AG04450 (cell line): ENCODE measurements at regions not wholly inside any gene's neighbourhood (a gene's known extent, or its start where the extent isn't known, plus 50 kb on each side); places are given as distances from the start of the nearest gene placed in this dataset.

ENCODE experiments used
- CTCF ChIA-PET: fragments of 300-600, 350-600 bp; formaldehyde crosslinking; extraction: SDS; loops from one replicate; lab custom pipeline; 2022; ENCODE audit warnings: antibody characterized with exemption, inconsistent platforms; lab: Charles Lee
- POLR2A ChIA-PET: fragments of 350-600 bp; formaldehyde crosslinking; extraction: SDS; loops from one replicate; lab custom pipeline; 2021; ENCODE audit warnings: antibody characterized with exemption, inconsistent platforms; lab: Yijun Ruan, JAX
- DNase-seq: peaks from one replicate; pipeline ENCODE4 v3.0.0-alpha.2; 2011; ENCODE audit warnings: low read depth, low spot score
- H3K27ac ChIP-seq: one replicate; pipeline ENCODE4 v1.5.1; 2012; ENCODE audit warnings: low read depth, low read length, control low read depth
- H3K27me3 ChIP-seq: one replicate; pipeline ENCODE4 v1.6.0; 2012; ENCODE audit warnings: low read length; ENCODE audit not compliant: control insufficient read depth, insufficient read depth
- H3K4me3 ChIP-seq: 2 replicates; pipeline ENCODE4 v1.5.1; 2011; ENCODE audit warnings: mild to moderate bottlenecking, low read depth, low read length, control low read depth
- H3K9me3 ChIP-seq: 2 replicates; pipeline ENCODE4 v1.5.1; 2012; ENCODE audit warnings: low read length; ENCODE audit not compliant: control insufficient read depth, insufficient read depth
- CTCF ChIP-seq: IDR thresholded peaks from 2 replicates; pipeline ENCODE4 v1.5.1; 2011; ENCODE audit warnings: low read depth, low read length, control low read depth, inconsistent platforms

- no peak for TF ChIP-seq CTCF
- CTCF ChIA-PET, result no interaction called here
- H3K27me3 ChIP-seq, result no peaks in the 10 kb centered on the region
- DNase-seq, result no peak
- peaks cover 5% of the 10 kb centered on the region for H3K9me3 ChIP-seq
- POLR2A ChIA-PET, result no interaction called here
- no peak overlapping the region for H3K4me3 ChIP-seq
- no peak overlapping the region for H3K27ac ChIP-seq
These were observed 392.3 kb upstream of the RGS17 start for GRCh38 chr6:153523390-153523789.

- ChIA-PET POLR2A (no interaction called here), CTCF (interaction anchor here (0.7 to 1.5 kb wide), 7 partner anchors 16 to 481 kb away, joined by 3 to 6 read pairs (median 4); no protein-coding TSS in a partner anchor)
- Histone ChIP-seq H3K27me3 (no peaks in the 10 kb centered on the region), H3K4me3 (no peak overlapping the region), H3K27ac (no peak overlapping the region), H3K9me3 (no peaks in the 10 kb centered on the region)
- DNase-seq, result peak; percentile 6
- TF ChIP-seq CTCF, result peak; percentile 70
These were observed 380.9 kb upstream of the RGS17 start for GRCh38 chr6:153511896-153512496.

- CTCF ChIA-PET, result no interaction called here
- DNase-seq, result no peak
- no peak overlapping the region for H3K27ac ChIP-seq
These were observed 372.7 kb upstream of the RGS17 start for GRCh38 chr6:153503810-153504209.

GRCh38 chr6:153493501-153493900 is 362.4 kb upstream of the RGS17 start:
- ChIA-PET CTCF (no interaction called here), POLR2A (no interaction called here)
- H3K4me3 ChIP-seq, result no peak overlapping the region
- H3K27me3 ChIP-seq, result no peaks in the 10 kb centered on the region
- DNase-seq, result no peak
- H3K27ac ChIP-seq, result no peak overlapping the region
- TF ChIP-seq CTCF, result no peak
- H3K9me3 ChIP-seq, result no peaks in the 10 kb centered on the region

More at GRCh38 chr6:153503810-153504209, 372.7 kb upstream of the RGS17 start:
- H3K9me3 ChIP-seq, result peaks cover 4% of the 10 kb centered on the region; the same call in 1 of the 2 replicates
- TF ChIP-seq CTCF, result no peak
- H3K27me3 ChIP-seq, result no peaks in the 10 kb centered on the region
- POLR2A ChIA-PET, result no interaction called here
- no peak overlapping the region for H3K4me3 ChIP-seq

- POLR2A ChIA-PET, result no interaction called here
- H3K27ac ChIP-seq, result no peak overlapping the region
- CTCF ChIA-PET, result interaction anchor here (0.5 kb wide), 1 partner anchor 8 kb away, joined by 3 read pairs; no protein-coding TSS in a partner anchor
- H3K9me3 ChIP-seq, result no peaks in the 10 kb centered on the region
- TF ChIP-seq CTCF, result no peak
- DNase-seq, result no peak
- no peak overlapping the region for H3K4me3 ChIP-seq
- H3K27me3 ChIP-seq, result no peaks in the 10 kb centered on the region
These were observed 358.4 kb upstream of the RGS17 start for GRCh38 chr6:153489479-153489878.
